Ascending aorta (tissue), 2 donors: ENCODE measurements at regions not wholly inside any gene's neighbourhood (a gene's known extent, or its start where the extent isn't known, plus 50 kb on each side); places are given as distances from the start of the nearest gene placed in this dataset.

ENCODE experiments used
- DNase-seq, 2 donors: peaks; one replicate each; pipeline ENCODE4 v3.0.0-alpha.2; 2019; ENCODE audit warnings: low spot score in 2 of 2
- H3K27ac ChIP-seq, 2 donors: fragments of 200-600 bp; sonication (generic); one replicate each; pipeline ENCODE4 v1.5.1; 2016 to 2017; ENCODE audit warnings: mild to moderate bottlenecking in 1 of 2
- H3K27me3 ChIP-seq: fragments of 200-600 bp; sonication (generic); one replicate; pipeline ENCODE4 v1.5.1; 2017
- H3K36me3 ChIP-seq, 2 donors: fragments of 200-600 bp; sonication (generic); one replicate each; pipeline ENCODE4 v1.5.1; 2016
- H3K4me1 ChIP-seq, 2 donors: fragments of 200-600 bp; sonication (generic); one replicate each; pipeline ENCODE4 v1.5.1; 2016 to 2017; ENCODE audit warnings: mild to moderate bottlenecking in 1 of 2
- H3K4me3 ChIP-seq, 2 donors: fragments of 200-600 bp; sonication (generic); one replicate each; pipeline ENCODE4 v1.5.1; 2016 to 2017; ENCODE audit warnings: mild to moderate bottlenecking in 1 of 2
- H3K9me3 ChIP-seq, 2 donors: fragments of 200-600 bp; sonication (generic); one replicate each; pipeline ENCODE4 v1.5.1; 2016
- CTCF ChIP-seq, 3 experiments: fragments of 200-600 bp in 2 of 3; fragments of 450-650 bp in 1 of 3; sonication (generic) in 2 of 3; IDR thresholded peaks; one replicate each; pipeline ENCODE4 v1.5.1; 2016 to 2019; ENCODE audit warnings: antibody characterized with exemption in 3 of 3, mild to moderate bottlenecking in 1 of 3, moderate library complexity in 1 of 3
- intact Hi-C: fragments of 100-400 bp; cut with DNase I; formaldehyde crosslinking; loops from one replicate; pipeline ENCODE4 v1.15.1; 2023

GRCh38 chr12:114851981-114852380 is 168.0 kb upstream of the TBX3 start:
- Histone ChIP-seq H3K4me3 (no peak overlapping the region), H3K9me3 (no peaks in the 10 kb centered on the region), H3K27me3 (no peaks in the 10 kb centered on the region), H3K4me1 (no peaks in the 10 kb centered on the region), H3K27ac (no peak overlapping the region), H3K36me3 (no peaks in the 10 kb centered on the region)
- intact Hi-C loops = no loop called here
- DNase-seq = no peak
- no peak for TF ChIP-seq CTCF (IDR thresholded peaks at IDR 0.05)

GRCh38 chr12:114850661-114851275 is 166.8 kb upstream of the TBX3 start:
- no peaks in the 10 kb centered on the region for H3K27me3 ChIP-seq
- intact Hi-C loops = no loop called here
- TF ChIP-seq CTCF (IDR thresholded peaks at IDR 0.05) = no peak
- H3K36me3 ChIP-seq = no peaks in the 10 kb centered on the region
- H3K4me1 ChIP-seq = no peaks in the 10 kb centered on the region
- no peak overlapping the region for H3K4me3 ChIP-seq
- no peaks in the 10 kb centered on the region for H3K9me3 ChIP-seq
- no peak for DNase-seq
- no peak overlapping the region for H3K27ac ChIP-seq

GRCh38 chr12:114848666-114849065 is 164.7 kb upstream of the TBX3 start:
- Histone ChIP-seq H3K9me3 (no peaks in the 10 kb centered on the region), H3K27ac (no peak overlapping the region), H3K4me1 (no peaks in the 10 kb centered on the region), H3K27me3 (no peaks in the 10 kb centered on the region), H3K36me3 (no peaks in the 10 kb centered on the region), H3K4me3 (no peak overlapping the region)
- no peak for TF ChIP-seq CTCF (IDR thresholded peaks at IDR 0.05)
- DNase-seq = no peak
- intact Hi-C loops = no loop called here

GRCh38 chr12:114847441-114848035 is 163.6 kb upstream of the TBX3 start:
- intact Hi-C loops = no loop called here
- Histone ChIP-seq H3K27me3 (no peaks in the 10 kb centered on the region), H3K4me1 (no peaks in the 10 kb centered on the region), H3K9me3 (no peaks in the 10 kb centered on the region), H3K4me3 (no peak overlapping the region), H3K27ac (no peak overlapping the region), H3K36me3 (no peaks in the 10 kb centered on the region)
- DNase-seq = no peak
- no peak for TF ChIP-seq CTCF (IDR thresholded peaks at IDR 0.05)

- Histone ChIP-seq H3K27ac (no peak overlapping the region), H3K36me3 (no peaks in the 10 kb centered on the region)
- intact Hi-C loops = no loop called here
These were observed 162.8 kb upstream of the TBX3 start for GRCh38 chr12:114846771-114847170.

More at GRCh38 chr12:114846771-114847170, 162.8 kb upstream of the TBX3 start:
- Histone ChIP-seq H3K4me1 (no peaks in the 10 kb centered on the region), H3K27me3 (no peaks in the 10 kb centered on the region), H3K4me3 (no peak overlapping the region), H3K9me3 (no peaks in the 10 kb centered on the region)
- no peak for DNase-seq
- no peak for TF ChIP-seq CTCF (IDR thresholded peaks at IDR 0.05)
